ENCODE measurements at regions not wholly inside any gene's neighbourhood (a gene's known extent, or its start where the extent isn't known, plus 50 kb on each side); places are given as distances from the start of the nearest gene placed in this dataset.
A peak's percentile ranks its signal among the peaks of the same experiment; 100 is the strongest.

- TF ChIP-seq POLR2A (IDR thresholded peaks at IDR 0.05; ENCODE audit: low read depth, low read length) = no peak
- TF ChIP-seq CTCF (IDR thresholded peaks at IDR 0.05; ENCODE audit: extremely low read depth in 1 of 2, insufficient read depth in 1 of 2, low read depth in 1 of 2, low read length in 2 of 2) = no peak
- no peak for TF ChIP-seq MAX (IDR thresholded peaks at IDR 0.05; ENCODE audit: insufficient read depth, insufficient read length)
- TF ChIP-seq FOS (IDR thresholded peaks at IDR 0.05; ENCODE audit: borderline replicate concordance, insufficient read depth, low read length) = no peak
- TF ChIP-seq JUN (IDR thresholded peaks at IDR 0.05; ENCODE audit: borderline replicate concordance, insufficient read depth, insufficient read length, low read depth) = no peak
- no peak for TF ChIP-seq EZH2 (IDR thresholded peaks at IDR 0.05; ENCODE audit: borderline replicate concordance, low read depth, low read length, severe bottlenecking)
- no peak for TF ChIP-seq MYC (IDR thresholded peaks at IDR 0.05; ENCODE audit: low read depth, low read length)
- POLR2A ChIA-PET = no interaction called here
Measured at GRCh38 chr10:36256166-36256565, 614.1 kb upstream of the FZD8 start.

More at GRCh38 chr10:36256166-36256565, 614.1 kb upstream of the FZD8 start:
- Histone ChIP-seq H3K9me3 (replicated peaks; ENCODE audit: control insufficient read depth, insufficient read depth, low read length) (no peaks in the 10 kb centered on the region), H3K79me2 (ENCODE audit: control insufficient read depth, insufficient read depth, low read length) (no peaks in the 10 kb centered on the region), H3K36me3 (ENCODE audit: control insufficient read depth in 2 of 2, extremely low read depth in 1 of 2, insufficient read depth in 2 of 2, low read length in 2 of 2) (no peaks in the 10 kb centered on the region), H3K4me1 (ENCODE audit: control insufficient read depth, extremely low read depth, insufficient read depth, low read length) (peaks cover 4% of the 10 kb centered on the region), H4K20me1 (replicated peaks; ENCODE audit: control insufficient read depth, extremely low read depth, insufficient read depth, low read length) (no peaks in the 10 kb centered on the region), H3K4me2 (ENCODE audit: insufficient read depth, low read length) (no peak overlapping the region), H3K9ac (replicated peaks; ENCODE audit: extremely low read depth, insufficient read depth, low read length) (no peak overlapping the region), H3K27ac (ENCODE audit: insufficient read depth, low read depth, low read length) (no peak overlapping the region), H2AFZ (ENCODE audit: low read depth, low read length) (no peak overlapping the region), H3K9me1 (replicated peaks; ENCODE audit: control insufficient read depth, extremely low read depth, insufficient read depth, low read length) (no peaks in the 10 kb centered on the region), H3K27me3 (ENCODE audit: control insufficient read depth in 2 of 2, insufficient read depth in 2 of 2, low read length in 2 of 2) (no peaks in the 10 kb centered on the region), H3K4me3 (replicated peaks in 1 of 3; ENCODE audit: insufficient read depth in 1 of 3, low read depth in 1 of 3, low read length in 3 of 3) (no peak overlapping the region)
- no peak for FAIRE-seq
- intact Hi-C loops (cut with micrococcal nuclease) = no loop called here
- peak; percentile 40 for DNase-seq (ENCODE audit: low read depth, low spot score)
- dilution Hi-C loops (cut with MboI; ENCODE audit: extremely low pct_ligation_motif_present, low sequenced_read_pairs) = no loop called here
- BruUV-seq (replicated peaks) = no TSS peak
- CTCF ChIA-PET = interaction anchor here (1.4 kb wide), 1 partner anchor 10 kb away, joined by 3 read pairs; no protein-coding TSS in a partner anchor

Measured in endothelial cell of umbilical vein (primary cell).